Testis (tissue), 2 donors: ENCODE measurements at regions not wholly inside any gene's neighbourhood (a gene's known extent, or its start where the extent isn't known, plus 50 kb on each side); places are given as distances from the start of the nearest gene placed in this dataset.

Experiments
- DNase-seq: peaks from one replicate; pipeline ENCODE4 v3.0.0-alpha.2; 2019
- H3K27ac ChIP-seq, 2 donors: fragments of 200-600 bp; sonication (generic); one replicate each; pipeline ENCODE4 v1.5.1; 2019
- H3K27me3 ChIP-seq: fragments of 200-600 bp; sonication (generic); one replicate; pipeline ENCODE4 v1.5.1; 2019
- H3K36me3 ChIP-seq: fragments of 200-600 bp; sonication (generic); one replicate; pipeline ENCODE4 v1.5.1; 2017; ENCODE audit warnings: low read depth; ENCODE audit errors: missing control alignments
- H3K4me1 ChIP-seq: fragments of 200-600 bp; sonication (generic); one replicate; pipeline ENCODE4 v1.5.1; 2019
- H3K4me3 ChIP-seq, 2 donors: fragments of 200-600 bp; sonication (generic); one replicate each; pipeline ENCODE4 v1.5.1; 2017 to 2019
- H3K9me3 ChIP-seq: fragments of 200-600 bp; sonication (generic); one replicate; pipeline ENCODE4 v1.5.1; 2017
- POLR2A ChIP-seq: fragments of 450-650 bp; IDR thresholded peaks from one replicate; pipeline ENCODE4 v1.6.1; 2017; ENCODE audit warnings: antibody characterized with exemption, mild to moderate bottlenecking, moderate library complexity
- WGBS, 2 donors: methylation state at CpG; one replicate each; pipeline ENCODE4 v1.1.5; 2018; 5-methylcytosine and 5-hydroxymethylcytosine counted together
- intact Hi-C: fragments of 100-400 bp; cut with DNase I; formaldehyde crosslinking; loops from one replicate; pipeline ENCODE4 v1.15.1; 2023; ENCODE audit warnings: low total_unique reads
- TF ChIP-seq, protein P1 (sequence below), 3 experiments: fragments of 450-650 bp in 2 of 3; fragments of 200-600 bp in 1 of 3; sonication (generic) in 1 of 3; IDR thresholded peaks; one replicate each; pipeline ENCODE4 v1.5.1; 2016 to 2019; ENCODE audit warnings: antibody characterized with exemption in 3 of 3, mild to moderate bottlenecking in 2 of 3, moderate library complexity in 1 of 3

DNA sequence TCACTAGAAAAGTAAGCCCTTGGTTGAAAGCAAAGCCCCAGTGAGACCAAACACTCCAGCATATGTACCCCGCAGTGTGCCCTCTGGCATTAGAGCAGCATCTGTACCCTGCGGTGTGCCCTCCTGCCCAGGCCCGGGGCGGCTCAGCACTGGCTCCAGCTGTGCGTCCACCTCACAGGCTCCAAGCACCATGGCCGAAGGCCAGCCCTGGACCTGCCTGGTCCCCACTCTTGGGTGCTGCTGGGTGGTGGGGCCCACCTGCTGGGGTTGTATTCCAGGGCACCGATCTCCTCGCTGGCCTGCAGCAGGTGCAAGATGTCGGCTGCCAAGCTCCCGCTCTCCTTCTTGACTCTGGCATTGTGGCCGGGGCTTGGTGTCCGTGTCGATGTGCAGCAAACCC lies 230.2 kb downstream of the TUBA3C start:
- Histone ChIP-seq H3K27ac (no peak overlapping the region), H3K36me3 (no peaks in the 10 kb centered on the region), H3K4me3 (no peak overlapping the region), H3K27me3 (no peaks in the 10 kb centered on the region), H3K9me3 (no peaks in the 10 kb centered on the region), H3K4me1 (no peaks in the 10 kb centered on the region)
- intact Hi-C loops: no loop called here
- TF ChIP-seq, protein P1, sequence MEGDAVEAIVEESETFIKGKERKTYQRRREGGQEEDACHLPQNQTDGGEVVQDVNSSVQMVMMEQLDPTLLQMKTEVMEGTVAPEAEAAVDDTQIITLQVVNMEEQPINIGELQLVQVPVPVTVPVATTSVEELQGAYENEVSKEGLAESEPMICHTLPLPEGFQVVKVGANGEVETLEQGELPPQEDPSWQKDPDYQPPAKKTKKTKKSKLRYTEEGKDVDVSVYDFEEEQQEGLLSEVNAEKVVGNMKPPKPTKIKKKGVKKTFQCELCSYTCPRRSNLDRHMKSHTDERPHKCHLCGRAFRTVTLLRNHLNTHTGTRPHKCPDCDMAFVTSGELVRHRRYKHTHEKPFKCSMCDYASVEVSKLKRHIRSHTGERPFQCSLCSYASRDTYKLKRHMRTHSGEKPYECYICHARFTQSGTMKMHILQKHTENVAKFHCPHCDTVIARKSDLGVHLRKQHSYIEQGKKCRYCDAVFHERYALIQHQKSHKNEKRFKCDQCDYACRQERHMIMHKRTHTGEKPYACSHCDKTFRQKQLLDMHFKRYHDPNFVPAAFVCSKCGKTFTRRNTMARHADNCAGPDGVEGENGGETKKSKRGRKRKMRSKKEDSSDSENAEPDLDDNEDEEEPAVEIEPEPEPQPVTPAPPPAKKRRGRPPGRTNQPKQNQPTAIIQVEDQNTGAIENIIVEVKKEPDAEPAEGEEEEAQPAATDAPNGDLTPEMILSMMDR (IDR thresholded peaks at IDR 0.05): no peak
- TF ChIP-seq POLR2A: no peak
- no peak for DNase-seq
- WGBS, 2 donors: 95 to 97% methylated on average over 6 to 13 of the region's 13 CpGs

DNA sequence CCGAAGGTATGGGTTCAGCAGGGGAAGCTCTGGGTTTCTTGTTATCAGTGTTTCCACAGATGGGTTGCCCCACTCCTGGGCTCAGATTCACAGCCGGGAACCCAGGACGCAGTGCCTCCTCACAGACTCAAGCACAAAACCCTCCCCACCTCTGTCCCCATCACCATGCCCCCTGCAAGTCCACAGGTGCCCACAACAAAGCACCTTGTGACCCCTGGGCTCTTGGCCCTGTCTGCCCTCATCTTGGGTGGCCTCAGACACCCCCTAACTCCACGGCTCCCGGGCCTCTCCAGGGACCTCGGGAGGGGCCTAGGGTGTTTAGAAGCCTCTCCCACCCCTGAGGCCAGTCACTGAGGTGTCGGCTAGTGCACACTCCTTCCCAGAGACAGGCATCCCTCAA lies 231.7 kb downstream of the TUBA3C start:
- intact Hi-C loops: no loop called here
- no peaks in the 10 kb centered on the region for H3K9me3 ChIP-seq
- no peaks in the 10 kb centered on the region for H3K36me3 ChIP-seq
- H3K4me1 ChIP-seq: no peaks in the 10 kb centered on the region
- H3K4me3 ChIP-seq: no peak overlapping the region
- H3K27me3 ChIP-seq: no peaks in the 10 kb centered on the region
- DNase-seq: no peak
- no peak overlapping the region for H3K27ac ChIP-seq
- no peak for TF ChIP-seq POLR2A
- TF ChIP-seq, protein P1 (IDR thresholded peaks at IDR 0.05): no peak
- WGBS, 2 donors: 83 to 88% methylated on average over 5 to 7 of the region's 7 CpGs

DNA sequence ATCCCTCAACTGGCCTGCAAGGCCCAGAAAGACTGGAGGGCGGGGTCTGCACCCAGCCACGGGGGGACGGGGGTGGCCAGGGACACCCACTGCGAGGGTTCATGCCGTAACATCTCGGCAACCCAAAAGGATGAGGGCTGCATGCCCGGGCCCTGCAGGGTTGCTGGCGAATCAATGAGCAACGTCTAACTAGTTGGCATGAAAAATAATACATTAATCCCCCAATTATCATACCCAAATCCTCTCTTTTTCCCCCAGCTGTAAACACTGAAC lies 232.2 kb downstream of the TUBA3C start:
- no peaks in the 10 kb centered on the region for H3K4me1 ChIP-seq
- WGBS, 2 donors: 64 to 66% methylated on average over 9 of the region's 9 CpGs
- H3K27ac ChIP-seq: no peak overlapping the region
- H3K27me3 ChIP-seq: no peaks in the 10 kb centered on the region
- intact Hi-C loops: no loop called here
- H3K9me3 ChIP-seq: no peaks in the 10 kb centered on the region
- H3K4me3 ChIP-seq: no peak overlapping the region
- no peak for TF ChIP-seq POLR2A
- TF ChIP-seq, protein P1 (IDR thresholded peaks at IDR 0.05): no peak
- no peak for DNase-seq
- no peaks in the 10 kb centered on the region for H3K36me3 ChIP-seq

DNA sequence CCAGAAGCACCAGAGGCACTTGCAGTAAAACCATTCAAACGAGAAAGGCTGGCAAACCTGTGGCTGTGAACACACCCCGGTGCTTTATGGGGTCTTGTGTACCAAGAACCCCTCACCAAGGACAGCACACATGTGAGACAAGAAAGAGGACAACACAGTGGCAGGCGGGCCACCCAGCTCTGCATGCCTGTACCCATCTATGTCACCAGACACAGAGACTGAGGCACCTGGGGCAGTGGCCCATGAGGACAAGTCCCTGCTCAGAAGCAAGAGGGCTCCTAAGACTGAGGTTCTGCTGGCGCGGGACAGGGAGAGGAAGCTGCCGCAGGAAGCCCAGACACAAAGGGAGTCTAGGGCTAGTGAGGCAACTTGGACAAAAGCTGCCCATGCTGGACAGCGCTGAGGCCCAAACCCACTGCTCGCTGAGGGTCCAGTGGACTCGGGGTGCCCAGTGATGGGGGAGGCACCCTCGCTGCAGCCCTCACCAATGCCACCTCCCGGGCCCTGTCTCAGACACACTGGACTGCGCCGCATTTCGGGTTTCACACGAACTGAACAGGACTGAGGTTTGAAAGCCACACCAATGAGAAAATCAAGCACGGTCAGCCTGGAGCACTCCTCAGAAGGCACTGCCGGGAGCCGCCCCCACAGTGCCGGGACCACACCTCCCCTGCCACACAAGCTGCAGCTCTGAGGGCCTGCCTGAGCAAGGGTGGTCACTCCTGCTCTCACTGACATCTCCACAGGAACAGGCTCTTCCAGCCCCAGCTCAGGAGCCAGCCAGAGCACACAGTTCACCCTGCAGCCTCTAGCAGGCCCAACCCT lies 232.7 kb downstream of the TUBA3C start:
- Histone ChIP-seq H3K4me1 (no peaks in the 10 kb centered on the region), H3K27ac (no peak overlapping the region), H3K9me3 (no peaks in the 10 kb centered on the region), H3K27me3 (no peaks in the 10 kb centered on the region), H3K4me3 (no peak overlapping the region), H3K36me3 (no peaks in the 10 kb centered on the region)
- intact Hi-C loops: no loop called here
- 74 to 77% methylated on average over 6 to 19 of the region's 19 CpGs for WGBS, 2 donors
- no peak for TF ChIP-seq POLR2A
- TF ChIP-seq, protein P1 (IDR thresholded peaks at IDR 0.05): no peak
- DNase-seq: no peak

DNA sequence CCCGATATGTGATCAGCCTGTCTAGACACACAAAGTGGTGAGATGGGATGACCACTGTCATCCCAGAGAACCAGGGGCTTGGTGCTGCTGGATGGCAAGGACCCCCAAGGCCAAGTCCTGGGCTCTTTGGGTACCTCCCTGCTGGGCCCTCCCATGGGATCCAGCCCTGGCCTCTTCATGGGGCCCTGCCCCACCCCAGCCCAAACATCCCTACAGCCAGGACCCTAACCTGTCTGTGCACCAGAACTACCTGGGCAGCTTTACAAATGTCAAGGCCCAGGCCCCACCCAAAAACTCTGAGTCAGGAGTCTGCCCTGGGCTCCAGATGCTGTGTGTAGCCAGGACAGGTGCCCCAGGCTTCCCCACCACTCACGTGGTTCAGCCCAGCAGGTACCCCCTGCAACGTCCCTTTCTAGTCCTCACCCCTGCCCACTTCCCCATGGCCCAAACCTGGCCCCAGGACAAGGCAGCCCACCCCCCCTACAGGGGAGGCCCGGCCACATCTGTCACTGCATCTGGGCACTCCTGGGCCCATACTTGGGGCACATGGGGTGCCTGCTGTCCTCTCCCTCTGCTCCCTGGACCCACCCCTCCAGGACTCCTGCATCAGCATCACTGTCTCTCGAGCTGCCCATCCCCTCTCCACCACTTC lies 233.5 kb downstream of the TUBA3C start:
- H3K27me3 ChIP-seq: no peaks in the 10 kb centered on the region
- intact Hi-C loops: no loop called here
- no peaks in the 10 kb centered on the region for H3K9me3 ChIP-seq
- 67 to 84% methylated on average over 4 to 5 of the region's 5 CpGs for WGBS, 2 donors
- no peaks in the 10 kb centered on the region for H3K4me1 ChIP-seq
- TF ChIP-seq, protein P1 (IDR thresholded peaks at IDR 0.05): no peak
- TF ChIP-seq POLR2A: no peak
- no peak overlapping the region for H3K27ac ChIP-seq
- no peak overlapping the region for H3K4me3 ChIP-seq
- no peak for DNase-seq
- no peaks in the 10 kb centered on the region for H3K36me3 ChIP-seq
